SK-N-SH (cell line): ENCODE measurements at regions not wholly inside any gene's neighbourhood (a gene's known extent, or its start where the extent isn't known, plus 50 kb on each side); places are given as distances from the start of the nearest gene placed in this dataset.

Experiments used
- CTCF ChIA-PET: fragments of 300-600, 350-600 bp; formaldehyde crosslinking; extraction: SDS; loops from one replicate; lab custom pipeline; 2021; lab: Yijun Ruan, JAX
- POLR2A ChIA-PET: fragments of 350-600 bp; sonication (Branson Sonifier 250); formaldehyde crosslinking; extraction: SDS; loops from one replicate; lab custom pipeline; 2020; ENCODE audit warnings: antibody characterized with exemption, inconsistent platforms; lab: Yijun Ruan, JAX
- DNase-seq: peaks from one replicate; pipeline ENCODE4 v3.0.0; 2012
- H2AFZ ChIP-seq: fragments of 200-600 bp; sonication (generic); 2 replicates; pipeline ENCODE4 v1.8.1; 2016; ENCODE audit warnings: antibody characterized with exemption, mild to moderate bottlenecking, low read depth
- H3F3A ChIP-seq: fragments of 200-600 bp; sonication (generic); replicated peaks from 2 replicates; pipeline ENCODE3; 2016; ENCODE audit warnings: antibody characterized with exemption, mild to moderate bottlenecking; ENCODE audit not compliant: insufficient read depth
- H3K27ac ChIP-seq, 2 experiments: fragments of 200-500 bp in 1 of 2; fragments of 200-600 bp in 1 of 2; sonication (Bioruptor generic) in 1 of 2; sonication (generic), shearing (Covaris generic) in 1 of 2; 2 replicates each; pipeline versions ENCODE4 v1.5.1 to v1.6.1; 2014 to 2016; ENCODE audit warnings: low read depth in 2 of 2, inconsistent platforms in 1 of 2, low read length in 1 of 2, mild to moderate bottlenecking in 1 of 2, mixed read lengths in 1 of 2
- H3K27me3 ChIP-seq: fragments of 200-600 bp; sonication (generic), shearing (Covaris generic); 2 replicates; pipeline ENCODE4 v1.6.1; 2016; ENCODE audit warnings: mixed run types; ENCODE audit not compliant: insufficient read depth
- H3K36me3 ChIP-seq, 2 experiments: fragments of 200-500 bp in 1 of 2; fragments of 200-600 bp in 1 of 2; sonication (Bioruptor generic) in 1 of 2; sonication (generic) in 1 of 2; replicated peaks in 1 of 2; 2 replicates each; pipeline versions ENCODE3 to v1.5.1; 2014 to 2016; ENCODE audit warnings: low read length in 1 of 2, mild to moderate bottlenecking in 1 of 2; ENCODE audit not compliant: insufficient read depth in 2 of 2, control insufficient read depth in 1 of 2
- H3K4me1 ChIP-seq, 2 experiments: fragments of 200-500 bp in 1 of 2; fragments of 200-600 bp in 1 of 2; sonication (Bioruptor generic) in 1 of 2; sonication (generic), shearing (Covaris generic) in 1 of 2; 2 replicates each; pipeline versions ENCODE4 v1.5.1 to v1.6.1; 2014 to 2016; ENCODE audit warnings: low read depth in 1 of 2, low read length in 1 of 2, mixed run types in 1 of 2; ENCODE audit not compliant: insufficient read depth in 2 of 2, control insufficient read depth in 1 of 2
- H3K4me2 ChIP-seq: fragments of 200-600 bp; sonication (generic), shearing (Covaris generic); 2 replicates; pipeline ENCODE4 v1.6.1; 2017; ENCODE audit warnings: mixed run types
- H3K4me3 ChIP-seq, 2 experiments: fragments of 200-500 bp in 1 of 2; fragments of 200-600 bp in 1 of 2; sonication (Bioruptor generic) in 1 of 2; sonication (generic), shearing (Covaris generic) in 1 of 2; 2 replicates each; pipeline versions ENCODE4 v1.5.1 to v1.8.1; 2014 to 2016; ENCODE audit warnings: low read depth in 2 of 2, inconsistent platforms in 1 of 2, low read length in 1 of 2, mild to moderate bottlenecking in 1 of 2, mixed read lengths in 1 of 2, moderate library complexity in 1 of 2
- H3K79me2 ChIP-seq: fragments of 200-600 bp; sonication (generic); 2 replicates; pipeline ENCODE4 v1.8.1; 2017; ENCODE audit warnings: mild to moderate bottlenecking; ENCODE audit not compliant: insufficient read depth
- H3K9ac ChIP-seq: fragments of 200-600 bp; sonication (generic); 2 replicates; pipeline ENCODE4 v1.6.1; 2017; ENCODE audit warnings: mixed run types
- H3K9me2 ChIP-seq: fragments of 200-600 bp; sonication (generic); 2 replicates; pipeline ENCODE4 v1.6.1; 2017; ENCODE audit warnings: mixed run types
- H3K9me3 ChIP-seq: fragments of 200-600 bp; sonication (generic); 2 replicates; pipeline ENCODE4 v1.6.1; 2017; ENCODE audit warnings: mixed run types, mild to moderate bottlenecking, moderate library complexity
- H4K20me1 ChIP-seq: fragments of 200-600 bp; sonication (generic); 2 replicates; pipeline ENCODE4 v1.6.1; 2017; ENCODE audit warnings: mild to moderate bottlenecking, mixed run types; ENCODE audit not compliant: insufficient read depth
- CTCF ChIP-seq: fragments of 200-600 bp; sonication (generic); IDR thresholded peaks from 2 replicates; pipeline ENCODE4 v1.6.1; 2017; ENCODE audit warnings: antibody characterized with exemption, mild to moderate bottlenecking, moderate library complexity
- ELF1 ChIP-seq: IDR thresholded peaks from 2 replicates; pipeline ENCODE4 v1.4.0; 2012
- EP300 ChIP-seq, 2 experiments: IDR thresholded peaks; 2 replicates each; pipeline versions ENCODE4 v1.4.0 to v1.6.1; 2012; ENCODE audit warnings: borderline replicate concordance in 1 of 2, low read depth in 1 of 2, low read length in 1 of 2
- FOXJ3 ChIP-seq: sonication (generic); formaldehyde crosslinking; IDR thresholded peaks from 2 replicates; pipeline ENCODE4 v1.5.1; 2020; ENCODE audit warnings: mild to moderate bottlenecking, missing genetic modification reagents
- GATA2 ChIP-seq: sonication (generic); formaldehyde crosslinking; IDR thresholded peaks from 2 replicates; pipeline ENCODE4 v1.5.0; 2020; ENCODE audit warnings: mild to moderate bottlenecking, missing genetic modification reagents
- MXI1 ChIP-seq: IDR thresholded peaks from 2 replicates; pipeline ENCODE4 v1.6.1; 2012; ENCODE audit warnings: mild to moderate bottlenecking, low read depth, low read length, improper control_type of control experiment
- NFIC ChIP-seq: IDR thresholded peaks from 2 replicates; pipeline ENCODE4 v1.4.0; 2012; ENCODE audit warnings: borderline replicate concordance
- PBX3 ChIP-seq: IDR thresholded peaks from 2 replicates; pipeline ENCODE4; 2012
- REST ChIP-seq: IDR thresholded peaks from 2 replicates; pipeline ENCODE4 v1.6.1; 2012; ENCODE audit warnings: mild to moderate bottlenecking, low read depth, low read length, moderate library complexity
- RXRA ChIP-seq: IDR thresholded peaks from 2 replicates; pipeline ENCODE4 v1.4.0; 2012; ENCODE audit warnings: low read depth, mild to moderate bottlenecking, borderline replicate concordance
- SIN3A ChIP-seq: IDR thresholded peaks from 2 replicates; pipeline ENCODE4 v1.6.1; 2012; ENCODE audit warnings: low read depth, mild to moderate bottlenecking, low read length, moderate library complexity, borderline replicate concordance
- TAF1 ChIP-seq: IDR thresholded peaks from 2 replicates; pipeline ENCODE4 v1.6.1; 2012; ENCODE audit warnings: low read depth, mild to moderate bottlenecking, low read length, moderate library complexity, borderline replicate concordance
- TCF12 ChIP-seq: IDR thresholded peaks from 2 replicates; pipeline ENCODE4 v1.4.0; 2012
- USF1 ChIP-seq: IDR thresholded peaks from 2 replicates; pipeline ENCODE4 v1.4.0; 2012; ENCODE audit warnings: low read depth, borderline replicate concordance
- YY1 ChIP-seq: IDR thresholded peaks from 2 replicates; pipeline ENCODE4 v1.4.0; 2012; ENCODE audit warnings: low read depth, mild to moderate bottlenecking
- WGBS: methylation state at CpG from one replicate; pipeline ENCODE4 v1.1.6; 2017; ENCODE audit warnings: low lambda C conversion rate; 5-methylcytosine and 5-hydroxymethylcytosine counted together
- TF ChIP-seq, protein P1 (sequence below): IDR thresholded peaks from 2 replicates; pipeline ENCODE4 v1.4.0; 2012; ENCODE audit warnings: low read depth, borderline replicate concordance
- TF ChIP-seq, protein P2 (sequence below): fragments of 150-350 bp; IDR thresholded peaks from 2 replicates; pipeline ENCODE4 v1.6.1; 2017; ENCODE audit warnings: antibody characterized with exemption, low read length, low read depth, borderline replicate concordance

GRCh38 chr15:59879506-59880265 is 124.4 kb upstream of the FOXB1 start:
- no peak overlapping the region for H3K4me3 ChIP-seq
- POLR2A ChIA-PET, result no interaction called here
- H3K36me3 ChIP-seq, result no peaks in the 10 kb centered on the region
- no peaks in the 10 kb centered on the region for H3K79me2 ChIP-seq
- H3K27me3 ChIP-seq, result 0 out of 2 replicates have a peak, but pooled peaks cover 5% of the 10 kb centered on the region
- no peak for TF ChIP-seq YY1
- no peak for TF ChIP-seq REST
- no peak for TF ChIP-seq FOXJ3
- no peak for TF ChIP-seq TAF1
- TF ChIP-seq NFIC, result no peak
- no peak for TF ChIP-seq EP300 (IDR thresholded peaks at IDR 0.05; ENCODE audit: borderline replicate concordance in 1 of 2, low read depth in 1 of 2, low read length in 1 of 2)
- TF ChIP-seq RXRA, result no peak
- no peak for TF ChIP-seq CTCF
- no peak for TF ChIP-seq SIN3A
- no peak for TF ChIP-seq ELF1
- TF ChIP-seq, protein P1, sequence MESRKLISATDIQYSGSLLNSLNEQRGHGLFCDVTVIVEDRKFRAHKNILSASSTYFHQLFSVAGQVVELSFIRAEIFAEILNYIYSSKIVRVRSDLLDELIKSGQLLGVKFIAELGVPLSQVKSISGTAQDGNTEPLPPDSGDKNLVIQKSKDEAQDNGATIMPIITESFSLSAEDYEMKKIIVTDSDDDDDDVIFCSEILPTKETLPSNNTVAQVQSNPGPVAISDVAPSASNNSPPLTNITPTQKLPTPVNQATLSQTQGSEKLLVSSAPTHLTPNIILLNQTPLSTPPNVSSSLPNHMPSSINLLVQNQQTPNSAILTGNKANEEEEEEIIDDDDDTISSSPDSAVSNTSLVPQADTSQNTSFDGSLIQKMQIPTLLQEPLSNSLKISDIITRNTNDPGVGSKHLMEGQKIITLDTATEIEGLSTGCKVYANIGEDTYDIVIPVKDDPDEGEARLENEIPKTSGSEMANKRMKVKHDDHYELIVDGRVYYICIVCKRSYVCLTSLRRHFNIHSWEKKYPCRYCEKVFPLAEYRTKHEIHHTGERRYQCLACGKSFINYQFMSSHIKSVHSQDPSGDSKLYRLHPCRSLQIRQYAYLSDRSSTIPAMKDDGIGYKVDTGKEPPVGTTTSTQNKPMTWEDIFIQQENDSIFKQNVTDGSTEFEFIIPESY, result no peak
- TF ChIP-seq, protein P2, sequence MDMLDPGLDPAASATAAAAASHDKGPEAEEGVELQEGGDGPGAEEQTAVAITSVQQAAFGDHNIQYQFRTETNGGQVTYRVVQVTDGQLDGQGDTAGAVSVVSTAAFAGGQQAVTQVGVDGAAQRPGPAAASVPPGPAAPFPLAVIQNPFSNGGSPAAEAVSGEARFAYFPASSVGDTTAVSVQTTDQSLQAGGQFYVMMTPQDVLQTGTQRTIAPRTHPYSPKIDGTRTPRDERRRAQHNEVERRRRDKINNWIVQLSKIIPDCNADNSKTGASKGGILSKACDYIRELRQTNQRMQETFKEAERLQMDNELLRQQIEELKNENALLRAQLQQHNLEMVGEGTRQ, result no peak
- no peak for TF ChIP-seq GATA2 (CRISPR knock-in tag)
- TF ChIP-seq PBX3, result no peak
- TF ChIP-seq TCF12, result no peak
- no peak for TF ChIP-seq USF1
- no peak for TF ChIP-seq MXI1
- TF ChIP-seq, all 33 proteins: peak for 0
- no peak overlapping the region for H2AFZ ChIP-seq
- DNase-seq, result no peak
- no peaks in the 10 kb centered on the region for H3F3A ChIP-seq
- 20% methylated on average over 2 of the region's 2 CpGs for WGBS
- H3K4me2 ChIP-seq, result no peak overlapping the region
- H3K9ac ChIP-seq, result no peak overlapping the region
- no peaks in the 10 kb centered on the region for H3K9me3 ChIP-seq
- CTCF ChIA-PET, result no interaction called here
- H3K4me1 ChIP-seq, result no peaks in the 10 kb centered on the region
- no peak overlapping the region for H3K27ac ChIP-seq
- H3K9me2 ChIP-seq, result no peaks in the 10 kb centered on the region
- H4K20me1 ChIP-seq, result no peaks in the 10 kb centered on the region
